GM19397 (cell line): ENCODE measurements at regions not wholly inside any gene's neighbourhood (a gene's known extent, or its start where the extent isn't known, plus 50 kb on each side); places are given as distances from the start of the nearest gene placed in this dataset.

Source experiments
- ATAC-seq: cut with Tn5 transposase; IDR thresholded peaks from one replicate; pipeline ENCODE4 v1.9.1; 2021; ENCODE audit warnings: mild to moderate bottlenecking, moderate library complexity; ENCODE audit not compliant: unreplicated experiment

DNA sequence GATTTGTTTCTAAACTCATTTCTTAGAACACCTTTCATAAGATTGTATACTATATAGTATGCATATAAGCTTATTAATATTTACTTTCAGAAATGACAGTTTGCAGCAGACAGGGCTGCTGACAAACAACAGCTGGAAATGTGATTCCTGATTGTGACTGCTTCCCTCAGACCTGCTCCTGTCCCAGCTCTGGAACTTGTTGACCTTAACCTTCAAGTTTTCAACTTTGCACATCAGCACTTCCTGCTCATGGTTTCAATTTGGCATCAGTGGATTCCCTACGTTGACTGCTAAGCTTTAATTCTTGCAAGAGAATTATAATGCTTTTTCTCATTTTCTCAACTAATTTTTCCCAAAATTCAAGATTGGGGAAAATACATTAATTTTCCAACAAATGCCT is 459.2 kb upstream of the ACVR2A start:
- no peak for ATAC-seq

DNA sequence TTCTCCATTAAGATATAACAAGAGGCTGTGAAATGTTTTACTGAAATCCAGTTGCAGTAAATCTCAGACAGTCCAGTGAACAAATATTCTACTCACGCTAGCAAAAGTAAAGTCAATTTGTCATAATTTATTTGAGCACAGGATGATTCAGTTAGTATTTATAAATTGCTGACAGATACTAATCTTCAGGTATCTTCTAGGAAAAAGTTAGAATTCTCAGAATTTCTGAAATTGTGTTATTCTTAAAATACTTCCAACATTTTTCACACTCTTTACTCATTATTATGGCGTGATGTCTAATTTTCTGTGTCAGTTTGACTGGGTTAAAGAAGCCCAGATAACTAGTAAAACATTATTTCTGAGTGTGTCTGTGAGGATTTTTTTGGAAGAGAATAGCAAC is 460.2 kb upstream of the ACVR2A start:
- no peak for ATAC-seq

DNA sequence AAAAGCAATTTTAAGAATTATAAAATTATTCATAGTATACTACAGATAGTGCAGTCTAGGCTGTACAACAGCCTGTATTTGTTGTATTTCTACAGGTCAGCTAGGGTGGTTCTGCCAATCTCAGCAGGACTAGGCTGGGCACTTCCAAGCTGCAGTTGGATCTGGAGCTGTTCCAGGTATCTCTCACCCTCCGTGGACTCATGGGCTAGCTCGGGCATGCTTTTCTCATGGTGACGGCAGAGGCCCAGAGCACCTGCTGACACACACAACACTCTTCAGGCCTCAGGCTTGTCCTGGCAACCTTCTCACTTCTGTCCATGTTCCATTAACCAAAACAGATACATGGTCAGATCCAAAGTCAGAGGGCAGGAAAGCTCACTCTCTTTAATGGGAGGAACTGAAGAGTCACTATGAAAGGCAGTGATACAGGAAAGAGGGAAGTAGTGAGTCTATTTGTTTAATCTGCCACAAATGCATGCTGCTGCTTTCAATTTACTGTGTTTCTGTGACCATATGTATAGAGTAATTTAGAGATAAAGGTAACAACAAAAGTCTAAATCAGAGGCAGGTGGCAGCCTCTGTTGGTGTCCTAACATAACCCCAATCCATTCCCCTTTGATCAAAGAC is 462.4 kb upstream of the ACVR2A start:
- no peak for ATAC-seq

DNA sequence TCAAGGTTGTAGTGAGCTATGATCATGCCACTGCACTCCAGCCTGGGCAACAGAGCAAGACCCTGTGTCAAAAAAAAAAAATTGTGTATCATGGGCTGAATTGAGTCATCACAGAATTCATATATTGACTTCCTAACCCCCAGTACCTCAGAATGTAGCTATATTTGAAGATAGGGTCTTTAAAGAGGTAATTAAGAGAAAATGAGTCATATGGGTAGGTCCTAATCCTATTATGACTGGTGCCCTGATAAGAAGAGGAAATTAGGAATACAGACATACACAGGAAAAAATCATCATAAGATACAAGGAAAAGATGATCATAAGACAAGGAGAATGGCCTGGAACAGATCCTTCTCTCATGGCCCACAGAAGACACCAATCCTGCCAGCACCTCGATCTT is 466.4 kb upstream of the ACVR2A start:
- no peak for ATAC-seq

DNA sequence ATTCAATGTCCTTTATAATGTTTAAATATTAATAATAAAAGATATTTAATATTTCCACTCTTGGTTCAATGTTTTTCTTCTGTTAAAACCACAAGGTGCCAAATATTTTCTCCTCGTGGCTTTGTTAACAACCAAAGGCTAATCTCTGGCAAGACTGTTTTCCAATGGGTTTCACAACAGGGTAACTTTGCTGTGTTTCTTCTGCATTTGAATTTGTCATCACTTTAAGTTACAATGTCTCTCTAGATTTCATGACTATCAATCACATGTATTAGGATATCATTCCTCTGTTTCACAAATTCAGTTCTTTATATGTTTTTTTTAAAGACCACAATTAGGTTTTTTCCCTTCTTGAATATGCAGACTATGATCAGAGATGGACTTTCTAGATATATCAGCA is 469.8 kb upstream of the ACVR2A start:
- ATAC-seq = no peak

DNA sequence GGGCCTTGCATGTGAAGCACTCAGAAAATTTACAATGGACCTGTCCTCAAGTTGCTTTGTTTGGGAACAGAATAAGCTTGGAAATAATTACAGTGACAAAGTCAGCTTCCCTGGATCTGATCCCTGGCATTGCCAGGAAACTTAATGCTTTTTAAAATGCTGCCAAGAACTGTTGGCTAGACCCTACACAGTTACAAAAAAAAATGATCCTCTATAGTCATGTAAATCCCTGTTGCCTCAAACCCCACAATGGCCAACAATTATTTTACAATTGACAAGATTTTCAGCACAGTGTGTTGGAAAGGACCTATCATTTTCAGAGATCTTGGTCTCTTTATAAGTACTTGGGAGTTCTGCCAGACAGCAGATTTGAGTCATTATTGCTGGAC is 470.4 kb upstream of the ACVR2A start:
- ATAC-seq = no peak

DNA sequence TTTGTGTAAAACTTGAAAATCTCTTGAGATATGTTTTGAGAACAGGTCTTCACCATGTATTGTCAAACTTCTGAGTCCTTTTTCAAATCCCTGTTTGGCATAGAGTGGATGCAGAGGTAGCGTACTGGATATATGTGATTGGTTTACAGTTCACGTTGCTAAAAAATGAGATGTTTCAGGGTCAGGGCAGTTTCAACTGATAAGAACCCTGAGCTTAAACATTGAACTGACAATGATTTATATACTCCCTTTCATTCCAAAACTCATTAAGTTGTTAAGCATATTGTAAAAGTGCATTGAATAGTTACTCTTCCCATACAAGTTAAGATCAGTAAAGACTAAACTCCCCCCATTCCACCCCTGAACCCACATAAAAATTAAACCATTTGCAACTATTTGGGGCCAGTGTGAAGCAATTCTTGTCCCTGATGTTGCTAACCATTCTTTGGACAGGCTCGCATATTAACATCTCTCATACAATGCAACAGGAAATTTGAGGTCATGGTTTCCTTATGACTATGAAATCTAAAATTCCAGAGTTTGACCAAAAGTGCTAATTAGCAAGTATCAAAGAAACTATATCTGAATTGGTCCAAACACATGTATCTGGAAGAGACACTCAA is 470.9 kb upstream of the ACVR2A start:
- no peak for ATAC-seq

DNA sequence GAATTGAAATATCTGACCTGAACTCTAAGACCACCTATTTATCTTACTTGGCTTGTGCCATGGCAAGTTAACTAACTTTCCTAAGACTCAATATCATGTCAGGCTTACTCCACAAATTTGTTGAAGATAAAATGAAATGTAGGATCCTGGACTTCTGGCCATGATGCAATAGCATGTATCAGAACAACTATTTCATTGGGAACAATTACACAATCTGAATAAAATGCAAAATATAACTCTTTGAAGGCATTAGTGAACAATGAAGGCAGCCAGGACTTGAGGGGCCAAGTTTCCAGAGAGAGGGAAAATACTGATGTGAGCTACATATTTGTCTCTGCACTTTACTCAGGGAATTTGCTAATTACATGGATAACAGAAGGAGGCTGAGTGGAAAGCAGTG is 476.5 kb upstream of the ACVR2A start:
- no peak for ATAC-seq

DNA sequence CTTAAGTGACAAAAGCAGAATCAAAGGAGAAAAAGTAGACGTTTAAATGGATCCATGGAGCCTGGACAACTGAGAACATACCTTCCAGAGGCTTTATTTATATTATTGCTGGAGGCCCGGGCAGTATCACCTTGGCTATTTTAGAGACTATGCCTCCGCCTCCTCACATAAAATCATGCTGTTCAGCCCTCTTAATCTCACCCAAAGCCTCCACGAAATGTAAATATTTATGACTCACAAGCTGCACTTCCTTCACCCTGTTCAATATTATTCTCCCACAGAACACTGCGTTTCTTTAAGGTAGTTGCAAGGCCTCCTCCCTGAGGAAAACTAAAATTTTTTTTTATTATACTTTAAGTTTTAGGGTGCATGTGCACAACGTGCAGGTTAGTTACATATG is 478.6 kb upstream of the ACVR2A start:
- no peak for ATAC-seq

DNA sequence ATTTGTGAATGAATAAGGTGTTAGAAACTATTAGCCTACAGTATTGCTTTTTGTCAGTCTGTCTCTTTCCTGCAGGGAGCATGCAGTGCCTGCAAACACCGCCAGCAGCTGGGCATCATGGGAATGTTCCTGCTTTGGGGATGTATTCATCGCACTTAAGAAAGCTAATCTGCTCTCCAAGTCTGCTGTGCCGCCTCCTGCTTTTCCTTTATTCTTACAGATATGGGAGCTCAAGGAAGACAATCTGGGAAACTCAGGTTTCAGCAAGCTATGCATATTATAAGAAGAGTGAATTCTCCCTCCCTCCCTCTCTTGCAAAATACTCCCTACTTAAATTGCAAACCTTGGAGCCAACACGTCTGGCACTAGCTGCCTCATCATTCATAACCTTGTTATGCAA is 479.2 kb upstream of the ACVR2A start:
- no peak for ATAC-seq

DNA sequence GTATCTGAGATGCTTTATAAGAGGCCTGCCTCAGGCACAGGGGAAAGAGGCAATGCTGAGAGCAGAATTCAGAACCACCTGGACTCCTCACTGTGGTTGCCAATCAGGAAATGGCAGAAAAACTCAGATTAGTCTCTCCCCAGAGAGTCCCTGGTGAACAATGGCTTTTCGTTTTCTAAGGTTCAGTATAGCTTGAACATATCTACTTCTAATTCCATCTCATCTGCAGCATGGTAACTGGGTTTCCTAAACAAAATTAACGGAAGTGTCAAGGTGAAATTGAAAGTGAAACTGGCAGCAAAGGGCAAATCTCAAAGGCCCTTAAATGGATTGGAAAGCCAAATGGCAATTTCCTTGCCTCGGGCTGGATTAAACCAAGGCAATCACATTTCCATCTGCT is 480.2 kb upstream of the ACVR2A start:
- no peak for ATAC-seq

DNA sequence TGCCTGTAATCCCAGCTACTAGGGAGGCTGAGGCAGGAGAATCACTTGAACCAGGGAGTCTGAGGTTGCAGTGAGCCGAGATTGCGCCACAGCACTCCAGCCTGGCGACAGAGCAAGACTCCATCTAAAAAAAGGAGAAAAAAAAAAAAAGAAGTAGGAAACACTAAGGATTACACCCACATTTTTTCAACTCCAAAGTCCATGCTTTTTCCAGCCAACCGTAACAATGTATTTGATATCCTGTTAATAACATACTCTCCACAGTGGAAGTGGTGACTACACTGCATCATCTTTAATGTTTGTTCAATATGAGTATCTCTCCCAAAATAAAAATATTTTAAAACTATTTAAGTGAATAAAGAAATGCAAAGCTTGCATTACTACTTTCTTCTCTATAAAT is 481.6 kb upstream of the ACVR2A start:
- no peak for ATAC-seq

DNA sequence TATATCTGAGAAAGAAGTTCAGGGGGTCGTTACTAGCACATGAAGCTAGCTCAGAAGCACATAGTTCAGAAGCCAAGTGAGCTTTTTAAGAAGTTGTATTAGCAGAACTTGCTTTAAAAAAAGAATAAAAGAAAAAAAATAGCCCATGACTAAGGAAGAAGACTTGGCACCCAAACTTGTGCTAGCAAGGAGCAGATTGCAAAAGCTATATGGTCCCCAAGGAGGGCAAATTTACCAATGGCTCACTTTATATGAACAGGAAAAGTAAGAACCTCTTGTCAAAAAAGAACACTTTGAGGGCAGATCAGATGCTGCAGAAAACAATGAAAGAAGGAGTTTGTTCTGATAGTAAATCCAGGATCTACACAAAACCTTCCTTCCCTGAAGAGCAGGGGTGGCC is 486.5 kb upstream of the ACVR2A start:
- no peak for ATAC-seq

DNA sequence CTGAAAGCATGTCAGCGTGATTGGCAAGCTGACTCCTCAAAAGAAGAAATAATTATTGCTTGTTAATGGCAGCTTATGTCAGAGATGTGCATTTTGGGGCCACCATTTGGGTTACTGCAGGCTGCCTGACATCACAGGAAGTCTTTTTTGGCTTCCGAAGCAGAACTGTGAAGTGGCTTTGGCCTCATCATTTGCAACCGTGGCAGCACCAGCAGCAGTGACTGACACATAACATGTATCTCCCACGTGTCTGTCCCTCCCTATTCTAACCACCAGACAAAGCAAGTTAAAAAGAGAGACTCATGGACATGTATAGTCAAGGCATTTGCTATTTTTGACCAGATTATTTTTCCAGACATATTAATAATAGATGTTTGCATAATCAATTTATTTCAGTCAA is 488.7 kb upstream of the ACVR2A start:
- no peak for ATAC-seq

DNA sequence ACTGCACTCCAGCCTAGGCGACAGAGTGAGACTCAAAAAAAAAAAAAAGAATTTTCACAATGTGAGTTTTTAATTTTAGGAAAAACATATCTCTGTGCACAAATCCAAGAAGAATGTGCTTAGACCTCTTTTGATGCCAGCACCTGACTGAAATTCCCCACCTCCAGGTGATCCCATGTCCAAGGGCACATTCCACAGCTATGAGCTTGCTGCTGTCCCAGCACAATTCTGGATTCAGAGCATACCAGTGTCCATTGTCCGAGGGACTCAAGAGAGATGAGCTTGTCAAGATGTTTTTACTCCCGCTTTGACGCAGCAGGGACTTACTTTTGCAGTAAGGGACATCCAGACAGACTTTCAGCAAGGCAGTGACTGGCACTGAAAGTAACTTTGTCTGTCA is 489.1 kb upstream of the ACVR2A start:
- ATAC-seq = no peak

DNA sequence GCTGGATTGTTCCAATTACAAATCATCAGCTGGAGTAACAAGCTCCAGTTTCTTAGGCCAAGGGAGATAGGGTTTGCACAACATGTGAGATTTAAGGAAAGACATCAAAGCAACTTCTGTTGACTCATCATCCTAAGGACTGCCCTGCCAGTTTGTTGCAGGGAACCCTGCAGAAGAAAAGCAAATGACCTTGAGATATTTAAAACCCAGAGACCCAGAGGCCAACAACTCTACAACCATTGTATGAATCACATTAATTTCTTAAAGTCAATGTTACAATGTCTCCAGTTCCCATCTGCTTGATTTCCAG is 491.8 kb upstream of the ACVR2A start:
- ATAC-seq = no peak

DNA sequence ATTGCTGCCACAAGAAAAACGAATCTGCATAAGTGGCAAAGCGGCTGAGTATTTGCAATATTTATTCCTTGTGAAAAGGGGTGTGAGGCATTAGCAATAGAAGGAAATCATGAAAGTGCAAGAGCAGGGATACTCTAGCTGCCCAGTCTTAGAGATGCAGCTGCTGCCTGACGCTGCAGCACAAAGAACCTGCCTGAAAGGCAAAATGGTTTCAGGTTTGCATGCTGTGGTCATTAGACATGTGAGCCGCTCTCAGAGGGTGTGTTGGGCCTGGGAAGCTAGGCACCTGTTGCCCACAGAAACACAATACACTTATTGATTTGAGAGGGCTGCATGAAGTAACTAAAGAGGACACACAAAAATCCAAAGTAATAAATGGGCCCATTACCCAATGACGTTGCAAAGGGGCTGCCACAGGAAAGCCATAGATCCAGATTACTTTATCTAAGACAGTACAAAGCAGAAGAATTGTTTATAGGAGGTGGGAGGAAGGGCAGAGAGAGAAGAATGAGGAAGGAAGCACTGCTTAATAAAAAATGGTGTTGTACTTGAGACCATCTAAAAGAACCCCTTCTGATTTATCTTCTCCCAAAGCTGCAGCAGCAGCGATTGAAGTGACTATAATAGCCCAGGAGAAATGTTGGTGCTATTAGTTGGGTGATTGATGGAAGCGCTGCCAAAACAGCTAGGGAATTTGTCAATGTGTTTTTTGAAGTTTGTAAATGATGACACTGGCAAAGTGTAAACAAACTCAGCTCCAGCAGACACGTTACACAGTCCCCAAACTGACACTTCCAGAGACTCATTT is 492.4 kb upstream of the ACVR2A start:
- ATAC-seq = no peak

DNA sequence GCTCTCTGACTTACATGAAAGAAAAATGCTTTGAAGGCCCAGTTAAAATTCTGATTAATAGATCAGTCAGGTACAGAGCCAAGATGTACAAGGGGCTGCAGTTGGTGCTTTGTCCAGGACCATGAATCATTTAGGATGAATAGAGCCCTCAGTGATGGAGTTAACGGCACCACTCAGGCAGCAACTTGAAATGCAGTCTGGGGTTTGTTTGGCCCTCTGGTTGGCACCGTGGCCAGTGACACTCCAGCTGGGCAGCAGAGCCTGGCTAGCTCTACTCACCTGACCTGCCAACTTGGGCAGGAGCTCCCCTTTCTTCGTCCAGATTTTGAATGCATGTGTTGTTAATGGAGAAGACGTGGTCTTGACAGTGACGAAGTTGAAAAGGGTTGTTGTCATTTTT is 493.0 kb upstream of the ACVR2A start:
- ATAC-seq = no peak

DNA sequence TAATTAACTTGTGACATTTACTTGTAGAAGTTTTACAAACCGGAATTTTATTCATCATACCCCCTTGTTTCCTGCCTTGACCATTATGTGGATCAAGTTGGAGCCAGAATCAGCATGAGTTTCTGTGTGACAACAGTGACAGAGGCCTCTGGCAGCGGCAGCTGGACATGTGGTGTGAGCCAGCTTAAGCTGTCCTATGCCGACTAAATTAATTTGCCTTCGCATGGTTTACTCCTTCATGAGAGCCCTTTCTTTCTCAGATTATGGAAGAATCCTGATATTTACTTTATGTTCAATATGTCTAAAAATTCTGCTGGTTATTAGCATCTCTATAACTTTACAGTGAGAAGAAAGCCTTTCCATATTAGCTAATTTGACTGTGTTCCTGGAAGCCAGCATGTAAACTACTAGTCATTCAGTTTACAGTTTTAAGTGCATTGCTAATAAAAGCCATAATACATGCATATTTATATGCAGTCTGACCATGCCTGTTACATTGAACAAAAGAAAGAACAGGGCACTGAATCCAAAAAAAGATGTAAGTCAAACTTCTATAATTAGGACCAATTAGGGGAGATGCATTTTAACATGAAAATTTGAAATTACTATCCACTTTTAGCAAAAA is 495.8 kb upstream of the ACVR2A start:
- no peak for ATAC-seq

DNA sequence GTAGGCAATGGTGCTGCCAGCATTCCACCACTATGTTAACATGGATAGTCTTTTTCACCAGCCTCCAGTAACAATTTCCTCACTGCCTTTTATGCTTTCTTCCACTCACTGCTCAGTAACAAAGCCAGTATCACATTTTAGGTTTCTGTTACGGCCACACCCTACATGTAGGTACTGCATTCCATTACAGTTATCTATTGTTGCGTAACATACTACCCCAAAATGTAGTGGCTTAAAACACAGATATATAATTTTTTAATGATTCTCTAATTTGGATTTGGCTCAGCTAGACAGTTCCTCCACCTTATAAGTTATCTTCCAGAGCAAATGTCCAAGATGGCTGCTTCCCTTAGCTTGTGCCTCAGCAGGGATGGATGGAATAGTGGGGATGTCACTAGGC is 498.7 kb upstream of the ACVR2A start:
- ATAC-seq = no peak

DNA sequence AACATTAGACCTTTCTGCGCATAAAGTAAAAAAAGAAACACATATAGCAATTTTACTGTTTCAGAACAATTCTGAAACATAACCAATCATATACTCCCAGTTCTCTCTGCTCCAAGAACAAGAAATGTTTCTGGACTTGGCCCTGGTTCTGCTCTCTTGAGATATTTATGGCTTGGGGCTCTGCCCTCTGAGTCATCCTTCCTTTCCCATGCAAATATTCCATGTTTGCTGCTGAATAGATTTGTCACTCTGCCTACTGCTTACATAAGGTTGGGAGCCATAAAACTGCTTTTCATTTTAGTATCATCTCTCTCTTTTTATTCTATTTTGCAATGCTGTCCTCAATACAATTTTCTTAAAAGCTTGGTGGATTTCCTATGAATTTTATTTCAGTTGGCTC is 499.6 kb upstream of the ACVR2A start:
- ATAC-seq = no peak

DNA sequence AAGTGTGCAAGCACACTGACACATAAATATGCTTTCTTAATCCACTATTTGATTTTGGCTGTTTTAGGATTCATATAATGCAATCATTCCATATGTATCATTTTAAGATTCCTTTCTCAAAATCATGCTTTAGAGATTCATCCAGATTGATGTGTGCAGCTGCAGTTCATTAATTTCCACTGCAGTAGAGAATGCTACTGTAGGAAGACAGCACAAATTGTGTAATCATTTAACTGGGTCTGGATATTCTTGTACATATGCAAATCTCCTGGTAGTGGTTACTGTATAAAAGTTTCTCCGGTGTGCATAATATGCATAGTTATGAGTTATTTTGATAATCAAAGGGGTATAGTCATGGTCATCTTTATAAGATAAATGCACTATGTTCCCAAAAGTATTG is 502.5 kb upstream of the ACVR2A start:
- no peak for ATAC-seq
